WTC11 (cell line): ENCODE measurements at regions not wholly inside any gene's neighbourhood (a gene's known extent, or its start where the extent isn't known, plus 50 kb on each side); places are given as distances from the start of the nearest gene placed in this dataset.

Experiments used
- ATAC-seq: fragments of 200-7000 bp; cut with Tn5 transposase; 2 replicates; pipeline ENCODE4 v1.10.0; 2021; ENCODE audit warnings: mild to moderate bottlenecking, moderate library complexity
- CTCF ChIA-PET: fragments of 300-600 bp; sonication (Branson Sonifier 250); formaldehyde crosslinking; loops from one replicate; lab custom pipeline; 2021; ENCODE audit warnings: antibody characterized with exemption; lab: Charles Lee
- POLR2A ChIA-PET: fragments of 350-600 bp; sonication (Branson Sonifier 250); formaldehyde crosslinking; loops from one replicate; lab custom pipeline; 2021; ENCODE audit warnings: antibody characterized with exemption; lab: Charles Lee
- DNase-seq: peaks from one replicate; pipeline ENCODE4 v3.0.0; 2021; ENCODE audit warnings: low spot score
- H3K27ac Mint-ChIP-seq: 2 replicates; pipeline ENCODE4 v1.8.0; 2021; ENCODE audit warnings: mixed read lengths
- H3K27me3 Mint-ChIP-seq: 2 replicates; pipeline ENCODE4 v1.8.0; 2021; ENCODE audit warnings: low read depth, mild to moderate bottlenecking, moderate library complexity, mixed read lengths
- H3K36me3 Mint-ChIP-seq: 2 replicates; pipeline ENCODE4 v1.8.0; 2021; ENCODE audit warnings: mixed read lengths
- H3K4me1 Mint-ChIP-seq: 2 replicates; pipeline ENCODE4 v1.8.0; 2022; ENCODE audit warnings: mixed read lengths
- H3K4me3 Mint-ChIP-seq: 2 replicates; pipeline ENCODE4 v1.8.0; 2021; ENCODE audit warnings: mild to moderate bottlenecking, moderate library complexity, mixed read lengths
- H3K9me3 Mint-ChIP-seq: 2 replicates; pipeline ENCODE4 v1.8.0; 2021; ENCODE audit warnings: mixed read lengths
- AFF4 ChIP-seq: sonication (generic); formaldehyde crosslinking; IDR thresholded peaks from 2 replicates; pipeline ENCODE4 v1.8.1; 2023; ENCODE audit warnings: mild to moderate bottlenecking, missing genetic modification reagents, borderline replicate concordance
- AR ChIP-seq: fragments of 250-450 bp; sonication (Bioruptor Pico); IDR thresholded peaks from 2 replicates; pipeline ENCODE4 v1.9.0; 2021; ENCODE audit warnings: mild to moderate bottlenecking
- ARID4B ChIP-seq: sonication (generic); formaldehyde crosslinking; IDR thresholded peaks from 2 replicates; pipeline ENCODE4 v1.8.0; 2023; ENCODE audit warnings: missing genetic modification reagents, mild to moderate bottlenecking, borderline replicate concordance
- ATF1 ChIP-seq: sonication (generic); formaldehyde crosslinking; IDR thresholded peaks from 2 replicates; pipeline ENCODE4 v1.8.1; 2023; ENCODE audit warnings: mild to moderate bottlenecking, moderate library complexity, missing genetic modification reagents
- CDX4 ChIP-seq: fragments of 250-450 bp; sonication (Bioruptor Pico); IDR thresholded peaks from 2 replicates; pipeline ENCODE4 v1.9.0; 2021; ENCODE audit warnings: moderate library complexity, mild to moderate bottlenecking, inconsistent platforms, borderline replicate concordance
- ELF4 ChIP-seq: sonication (generic); formaldehyde crosslinking; IDR thresholded peaks from 2 replicates; pipeline ENCODE4 v1.8.1; 2022; ENCODE audit warnings: low read depth, mild to moderate bottlenecking, moderate library complexity, missing genetic modification reagents
- ERG ChIP-seq: fragments of 250-450 bp; sonication (Bioruptor Pico); IDR thresholded peaks from 2 replicates; pipeline ENCODE4 v1.8.0; 2021; ENCODE audit warnings: mild to moderate bottlenecking
- FOXJ3 ChIP-seq: sonication (generic); formaldehyde crosslinking; IDR thresholded peaks from 2 replicates; pipeline ENCODE4 v1.9.0; 2021; ENCODE audit warnings: missing genetic modification reagents, mild to moderate bottlenecking, borderline replicate concordance
- FOXK1 ChIP-seq: sonication (generic); formaldehyde crosslinking; IDR thresholded peaks from 2 replicates; pipeline ENCODE4 v1.8.0; 2022; ENCODE audit warnings: mild to moderate bottlenecking, moderate library complexity, missing genetic modification reagents
- GRHL2 ChIP-seq: fragments of 250-450 bp; sonication (Bioruptor Pico); IDR thresholded peaks from 2 replicates; pipeline ENCODE4 v1.8.0; 2022; ENCODE audit warnings: mild to moderate bottlenecking, moderate library complexity; ENCODE audit not compliant: insufficient replicate concordance, severe bottlenecking
- JAZF1 ChIP-seq: fragments of 250-450 bp; sonication (Bioruptor Pico); IDR thresholded peaks from 2 replicates; pipeline ENCODE4 v1.9.0; 2021; ENCODE audit warnings: moderate library complexity, mild to moderate bottlenecking, inconsistent platforms
- MAX ChIP-seq: sonication (generic); formaldehyde crosslinking; IDR thresholded peaks from 2 replicates; pipeline ENCODE4 v1.8.0; 2022; ENCODE audit warnings: mild to moderate bottlenecking, missing genetic modification reagents
- NFE2L1 ChIP-seq: sonication (generic); formaldehyde crosslinking; IDR thresholded peaks from 2 replicates; pipeline ENCODE4 v1.8.1; 2023; ENCODE audit warnings: missing genetic modification reagents
- NR2C2 ChIP-seq: sonication (generic); formaldehyde crosslinking; IDR thresholded peaks from 2 replicates; pipeline ENCODE4 v1.8.0; 2022; ENCODE audit warnings: mild to moderate bottlenecking, missing genetic modification reagents
- SP1 ChIP-seq: sonication (generic); formaldehyde crosslinking; conservative IDR thresholded peaks from 2 replicates; pipeline ENCODE4 v1.8.1; 2022; ENCODE audit warnings: missing genetic modification reagents
- TP53 ChIP-seq: sonication (generic); formaldehyde crosslinking; IDR thresholded peaks from 2 replicates; pipeline ENCODE4 v1.8.1; 2023; ENCODE audit warnings: mild to moderate bottlenecking, missing genetic modification reagents
- ZBTB21 ChIP-seq: sonication (generic); formaldehyde crosslinking; IDR thresholded peaks from 2 replicates; pipeline ENCODE4 v1.8.1; 2023; ENCODE audit warnings: mild to moderate bottlenecking, missing genetic modification reagents, borderline replicate concordance
- ZBTB43 ChIP-seq: sonication (generic); formaldehyde crosslinking; IDR thresholded peaks from 2 replicates; pipeline ENCODE4 v1.8.1; 2023; ENCODE audit warnings: mild to moderate bottlenecking, missing genetic modification reagents
- ZNF671 ChIP-seq: fragments of 250-450 bp; sonication (Bioruptor Pico); IDR thresholded peaks from 2 replicates; pipeline ENCODE4 v1.8.0; 2021; ENCODE audit warnings: mild to moderate bottlenecking
- ZSCAN18 ChIP-seq: fragments of 250-450 bp; sonication (Bioruptor Pico); IDR thresholded peaks from 2 replicates; pipeline ENCODE4 v2.1.2; 2022; ENCODE audit warnings: mild to moderate bottlenecking, moderate library complexity

GRCh38 chr6:88358846-88359245, 192.7 kb upstream of the CNR1 start:
- no peak overlapping the region for H3K4me3 Mint-ChIP-seq
- H3K36me3 Mint-ChIP-seq, result no peaks in the 10 kb centered on the region
- ChIA-PET CTCF (no interaction called here), POLR2A (no interaction called here)
- peaks cover 20% of the 10 kb centered on the region for H3K4me1 Mint-ChIP-seq
- TF ChIP-seq SP1 (CRISPR knock-in tag), result no peak
- TF ChIP-seq CDX4 (CRISPR knock-in tag), result no peak
- TF ChIP-seq ARID4B (CRISPR knock-in tag), result no peak
- TF ChIP-seq FOXK1 (CRISPR knock-in tag), result no peak
- TF ChIP-seq ELF4 (CRISPR knock-in tag), result no peak
- no peak for TF ChIP-seq ZBTB43
- TF ChIP-seq GRHL2 (CRISPR knock-in tag), result no peak
- TF ChIP-seq NFE2L1 (CRISPR knock-in tag), result no peak
- no peak for TF ChIP-seq FOXJ3 (CRISPR knock-in tag)
- TF ChIP-seq ERG (CRISPR knock-in tag), result no peak
- TF ChIP-seq ATF1, result no peak
- no peak for TF ChIP-seq TP53 (CRISPR knock-in tag)
- TF ChIP-seq NR2C2 (CRISPR knock-in tag), result no peak
- no peak for TF ChIP-seq ZSCAN18 (CRISPR knock-in tag)
- no peak for TF ChIP-seq MAX
- ATAC-seq, result no peak
- peaks cover 5% of the 10 kb centered on the region for H3K27me3 Mint-ChIP-seq
- no peak for DNase-seq
- peaks cover 10% of the 10 kb centered on the region; the same call in 1 of the 2 replicates for H3K9me3 Mint-ChIP-seq
- no peak overlapping the region for H3K27ac Mint-ChIP-seq

- Mint-ChIP-seq H3K4me1 (no peaks in the 10 kb centered on the region), H3K4me3 (no peak overlapping the region), H3K27ac (no peak overlapping the region), H3K27me3 (peaks cover 8% of the 10 kb centered on the region; the same call in 1 of the 2 replicates), H3K36me3 (peaks cover 23% of the 10 kb centered on the region), H3K9me3 (peaks cover 42% of the 10 kb centered on the region)
- ChIA-PET POLR2A (no interaction called here), CTCF (no interaction called here)
- ATAC-seq, result no peak
- no peak for DNase-seq
- TF ChIP-seq ZBTB21 (CRISPR knock-in tag), result no peak
- TF ChIP-seq AFF4 (CRISPR knock-in tag), result no peak
- no peak for TF ChIP-seq JAZF1
- TF ChIP-seq ZNF671, result no peak
- TF ChIP-seq NFE2L1 (CRISPR knock-in tag), result no peak
- TF ChIP-seq AR (CRISPR knock-in tag), result no peak
Measured at GRCh38 chr6:88349511-88349910, 183.4 kb upstream of the CNR1 start.
